SK-N-SH (cell line): ENCODE measurements at regions not wholly inside any gene's neighbourhood (a gene's known extent, or its start where the extent isn't known, plus 50 kb on each side); places are given as distances from the start of the nearest gene placed in this dataset.

ENCODE experiments used
- CTCF ChIA-PET: fragments of 300-600, 350-600 bp; formaldehyde crosslinking; extraction: SDS; loops from one replicate; lab custom pipeline; 2021; lab: Yijun Ruan, JAX
- POLR2A ChIA-PET: fragments of 350-600 bp; sonication (Branson Sonifier 250); formaldehyde crosslinking; extraction: SDS; loops from one replicate; lab custom pipeline; 2020; ENCODE audit warnings: antibody characterized with exemption, inconsistent platforms; lab: Yijun Ruan, JAX
- DNase-seq: peaks from one replicate; pipeline ENCODE4 v3.0.0; 2012
- H2AFZ ChIP-seq: fragments of 200-600 bp; sonication (generic); 2 replicates; pipeline ENCODE4 v1.8.1; 2016; ENCODE audit warnings: antibody characterized with exemption, mild to moderate bottlenecking, low read depth
- H3F3A ChIP-seq: fragments of 200-600 bp; sonication (generic); replicated peaks from 2 replicates; pipeline ENCODE3; 2016; ENCODE audit warnings: antibody characterized with exemption, mild to moderate bottlenecking; ENCODE audit not compliant: insufficient read depth
- H3K27ac ChIP-seq, 2 experiments: fragments of 200-500 bp in 1 of 2; fragments of 200-600 bp in 1 of 2; sonication (Bioruptor generic) in 1 of 2; sonication (generic), shearing (Covaris generic) in 1 of 2; 2 replicates each; pipeline versions ENCODE4 v1.5.1 to v1.6.1; 2014 to 2016; ENCODE audit warnings: low read depth in 2 of 2, inconsistent platforms in 1 of 2, low read length in 1 of 2, mild to moderate bottlenecking in 1 of 2, mixed read lengths in 1 of 2
- H3K27me3 ChIP-seq: fragments of 200-600 bp; sonication (generic), shearing (Covaris generic); 2 replicates; pipeline ENCODE4 v1.6.1; 2016; ENCODE audit warnings: mixed run types; ENCODE audit not compliant: insufficient read depth
- H3K36me3 ChIP-seq, 2 experiments: fragments of 200-500 bp in 1 of 2; fragments of 200-600 bp in 1 of 2; sonication (Bioruptor generic) in 1 of 2; sonication (generic) in 1 of 2; replicated peaks in 1 of 2; 2 replicates each; pipeline versions ENCODE3 to v1.5.1; 2014 to 2016; ENCODE audit warnings: low read length in 1 of 2, mild to moderate bottlenecking in 1 of 2; ENCODE audit not compliant: insufficient read depth in 2 of 2, control insufficient read depth in 1 of 2
- H3K4me1 ChIP-seq, 2 experiments: fragments of 200-500 bp in 1 of 2; fragments of 200-600 bp in 1 of 2; sonication (Bioruptor generic) in 1 of 2; sonication (generic), shearing (Covaris generic) in 1 of 2; 2 replicates each; pipeline versions ENCODE4 v1.5.1 to v1.6.1; 2014 to 2016; ENCODE audit warnings: low read depth in 1 of 2, low read length in 1 of 2, mixed run types in 1 of 2; ENCODE audit not compliant: insufficient read depth in 2 of 2, control insufficient read depth in 1 of 2
- H3K4me2 ChIP-seq: fragments of 200-600 bp; sonication (generic), shearing (Covaris generic); 2 replicates; pipeline ENCODE4 v1.6.1; 2017; ENCODE audit warnings: mixed run types
- H3K4me3 ChIP-seq, 2 experiments: fragments of 200-500 bp in 1 of 2; fragments of 200-600 bp in 1 of 2; sonication (Bioruptor generic) in 1 of 2; sonication (generic), shearing (Covaris generic) in 1 of 2; 2 replicates each; pipeline versions ENCODE4 v1.5.1 to v1.8.1; 2014 to 2016; ENCODE audit warnings: low read depth in 2 of 2, inconsistent platforms in 1 of 2, low read length in 1 of 2, mild to moderate bottlenecking in 1 of 2, mixed read lengths in 1 of 2, moderate library complexity in 1 of 2
- H3K79me2 ChIP-seq: fragments of 200-600 bp; sonication (generic); 2 replicates; pipeline ENCODE4 v1.8.1; 2017; ENCODE audit warnings: mild to moderate bottlenecking; ENCODE audit not compliant: insufficient read depth
- H3K9ac ChIP-seq: fragments of 200-600 bp; sonication (generic); 2 replicates; pipeline ENCODE4 v1.6.1; 2017; ENCODE audit warnings: mixed run types
- H3K9me2 ChIP-seq: fragments of 200-600 bp; sonication (generic); 2 replicates; pipeline ENCODE4 v1.6.1; 2017; ENCODE audit warnings: mixed run types
- H3K9me3 ChIP-seq: fragments of 200-600 bp; sonication (generic); 2 replicates; pipeline ENCODE4 v1.6.1; 2017; ENCODE audit warnings: mixed run types, mild to moderate bottlenecking, moderate library complexity
- H4K20me1 ChIP-seq: fragments of 200-600 bp; sonication (generic); 2 replicates; pipeline ENCODE4 v1.6.1; 2017; ENCODE audit warnings: mild to moderate bottlenecking, mixed run types; ENCODE audit not compliant: insufficient read depth
- CHD2 ChIP-seq: fragments of 150-350 bp; IDR thresholded peaks from 2 replicates; pipeline ENCODE4 v1.6.1; 2018; ENCODE audit warnings: low read length; ENCODE audit not compliant: partially characterized antibody
- EP300 ChIP-seq, 2 experiments: IDR thresholded peaks; 2 replicates each; pipeline versions ENCODE4 v1.4.0 to v1.6.1; 2012; ENCODE audit warnings: borderline replicate concordance in 1 of 2, low read depth in 1 of 2, low read length in 1 of 2
- EZH2phosphoT487 ChIP-seq: fragments of 200-600 bp; sonication (generic); IDR thresholded peaks from 2 replicates; pipeline ENCODE4 v1.6.1; 2017; ENCODE audit warnings: low read depth, mixed run types, mild to moderate bottlenecking, antibody characterized with exemption, moderate library complexity, borderline replicate concordance
- FOSL2 ChIP-seq: IDR thresholded peaks from 2 replicates; pipeline ENCODE4 v1.4.0; 2012; ENCODE audit warnings: low read depth, mild to moderate bottlenecking, moderate library complexity, borderline replicate concordance
- GATA2 ChIP-seq: sonication (generic); formaldehyde crosslinking; IDR thresholded peaks from 2 replicates; pipeline ENCODE4 v1.5.0; 2020; ENCODE audit warnings: mild to moderate bottlenecking, missing genetic modification reagents
- JUND ChIP-seq: IDR thresholded peaks from 2 replicates; pipeline ENCODE4 v1.4.0; 2012
- MAX ChIP-seq: IDR thresholded peaks from 2 replicates; pipeline ENCODE4 v1.4.0; 2012; ENCODE audit warnings: low read depth
- MEF2A ChIP-seq: IDR thresholded peaks from 2 replicates; pipeline ENCODE4 v1.4.0; 2012; ENCODE audit warnings: low read depth, borderline replicate concordance
- MXI1 ChIP-seq: IDR thresholded peaks from 2 replicates; pipeline ENCODE4 v1.6.1; 2012; ENCODE audit warnings: mild to moderate bottlenecking, low read depth, low read length, improper control_type of control experiment
- SMC3 ChIP-seq: IDR thresholded peaks from 2 replicates; pipeline ENCODE4 v1.6.1; 2012; ENCODE audit warnings: low read depth, low read length, improper control_type of control experiment
- TCF12 ChIP-seq: IDR thresholded peaks from 2 replicates; pipeline ENCODE4 v1.4.0; 2012
- TEAD4 ChIP-seq: IDR thresholded peaks from 2 replicates; pipeline ENCODE4 v1.4.0; 2012; ENCODE audit warnings: mild to moderate bottlenecking, borderline replicate concordance; ENCODE audit not compliant: insufficient read depth
- ZBTB33 ChIP-seq: IDR thresholded peaks from 2 replicates; pipeline ENCODE4 v1.4.0; 2012; ENCODE audit warnings: low read depth, borderline replicate concordance
- WGBS: methylation state at CpG from one replicate; pipeline ENCODE4 v1.1.6; 2017; ENCODE audit warnings: low lambda C conversion rate; 5-methylcytosine and 5-hydroxymethylcytosine counted together
- TF ChIP-seq, protein P1 (sequence below): fragments of 200-600 bp; sonication (generic); IDR thresholded peaks from 2 replicates; pipeline ENCODE4 v1.6.1; 2017; ENCODE audit warnings: antibody characterized with exemption, mild to moderate bottlenecking, moderate library complexity
- TF ChIP-seq, protein P2 (sequence below): IDR thresholded peaks from 2 replicates; pipeline ENCODE4 v1.6.1; 2012; ENCODE audit warnings: mild to moderate bottlenecking, low read depth, low read length, moderate library complexity

GRCh38 chr1:101154547-101154946 lies 82.3 kb upstream of the S1PR1 start:
- Histone ChIP-seq H2AFZ (no peak overlapping the region), H3K9me3 (no peaks in the 10 kb centered on the region), H3K9me2 (no peaks in the 10 kb centered on the region), H3F3A (no peaks in the 10 kb centered on the region), H3K9ac (no peak overlapping the region), H3K4me2 (no peak overlapping the region), H3K27me3 (no peaks in the 10 kb centered on the region), H3K4me1 (no peaks in the 10 kb centered on the region; a peak in 1 of 4 replicates), H3K79me2 (no peaks in the 10 kb centered on the region), H3K27ac (no peak overlapping the region), H3K4me3 (no peak overlapping the region), H3K36me3 (no peaks in the 10 kb centered on the region), H4K20me1 (no peaks in the 10 kb centered on the region)
- TF ChIP-seq, protein P1, sequence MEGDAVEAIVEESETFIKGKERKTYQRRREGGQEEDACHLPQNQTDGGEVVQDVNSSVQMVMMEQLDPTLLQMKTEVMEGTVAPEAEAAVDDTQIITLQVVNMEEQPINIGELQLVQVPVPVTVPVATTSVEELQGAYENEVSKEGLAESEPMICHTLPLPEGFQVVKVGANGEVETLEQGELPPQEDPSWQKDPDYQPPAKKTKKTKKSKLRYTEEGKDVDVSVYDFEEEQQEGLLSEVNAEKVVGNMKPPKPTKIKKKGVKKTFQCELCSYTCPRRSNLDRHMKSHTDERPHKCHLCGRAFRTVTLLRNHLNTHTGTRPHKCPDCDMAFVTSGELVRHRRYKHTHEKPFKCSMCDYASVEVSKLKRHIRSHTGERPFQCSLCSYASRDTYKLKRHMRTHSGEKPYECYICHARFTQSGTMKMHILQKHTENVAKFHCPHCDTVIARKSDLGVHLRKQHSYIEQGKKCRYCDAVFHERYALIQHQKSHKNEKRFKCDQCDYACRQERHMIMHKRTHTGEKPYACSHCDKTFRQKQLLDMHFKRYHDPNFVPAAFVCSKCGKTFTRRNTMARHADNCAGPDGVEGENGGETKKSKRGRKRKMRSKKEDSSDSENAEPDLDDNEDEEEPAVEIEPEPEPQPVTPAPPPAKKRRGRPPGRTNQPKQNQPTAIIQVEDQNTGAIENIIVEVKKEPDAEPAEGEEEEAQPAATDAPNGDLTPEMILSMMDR, result no peak
- ChIA-PET POLR2A (no interaction called here), CTCF (interaction anchor here (0.7 to 1.0 kb wide), 2 partner anchors 10 to 18 kb away, joined by 3 read pairs; no protein-coding TSS in a partner anchor)
- no peak for DNase-seq
- 77% methylated on average over 1 of the region's 1 CpG for WGBS

DNA sequence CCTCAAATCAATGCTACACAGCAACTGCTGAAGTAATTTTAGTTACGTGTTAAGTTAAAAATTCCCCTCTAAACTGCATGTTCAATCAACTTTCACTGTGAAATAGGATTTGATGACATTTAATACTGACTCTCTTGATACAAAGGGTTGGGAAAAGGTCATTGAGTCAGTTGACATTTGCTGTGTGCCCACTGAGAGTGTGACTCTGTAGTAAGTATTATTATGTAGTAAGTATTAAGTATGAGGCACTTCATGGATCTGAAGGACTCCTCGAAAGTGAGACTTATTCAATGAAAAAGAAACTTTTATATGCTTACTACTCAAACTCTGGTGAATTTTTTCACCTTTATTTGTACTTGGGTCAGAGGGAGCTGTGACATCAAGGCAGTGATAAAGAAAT lies 83.1 kb upstream of the S1PR1 start:
- CTCF ChIA-PET, result interaction anchor here (0.7 kb wide), 1 partner anchor 9 kb away, joined by 3 read pairs; no protein-coding TSS in a partner anchor
- Histone ChIP-seq H3K9me2 (no peaks in the 10 kb centered on the region), H3K9me3 (no peaks in the 10 kb centered on the region), H2AFZ (no peak overlapping the region), H3K4me2 (no peak overlapping the region), H3K27me3 (no peaks in the 10 kb centered on the region), H3K9ac (no peak overlapping the region), H3K4me3 (no peak overlapping the region), H3F3A (no peaks in the 10 kb centered on the region), H3K27ac (no peak overlapping the region), H4K20me1 (no peaks in the 10 kb centered on the region), H3K36me3 (no peaks in the 10 kb centered on the region), H3K4me1 (peaks cover 0 to 6% of the 10 kb centered on the region in 2 experiments; a peak in 2 of 4 replicates), H3K79me2 (no peaks in the 10 kb centered on the region)
- POLR2A ChIA-PET, result no interaction called here
- no peak for TF ChIP-seq JUND
- no peak for TF ChIP-seq ZBTB33
- TF ChIP-seq FOSL2, result no peak
- no peak for DNase-seq
- WGBS, result 61% methylated on average over 2 of the region's 2 CpGs

DNA sequence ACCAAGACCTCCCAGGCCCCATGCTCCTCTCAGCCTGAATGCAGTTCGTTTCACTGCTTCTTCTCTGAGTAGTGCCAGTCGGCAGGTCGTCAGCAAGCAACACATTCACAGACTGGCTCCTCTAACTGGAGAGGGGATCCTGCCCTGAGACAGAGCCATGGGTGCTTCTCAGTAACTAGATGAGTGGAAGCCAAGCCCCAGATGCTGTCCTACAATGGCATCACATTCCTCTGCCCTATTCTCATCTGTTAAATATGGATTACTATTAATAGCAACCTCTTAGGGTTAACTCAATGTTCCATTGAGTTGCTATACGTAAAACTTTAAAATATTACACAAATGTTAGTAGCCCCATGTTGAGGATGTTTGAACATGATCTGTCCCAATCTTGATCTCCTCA lies 84.2 kb upstream of the S1PR1 start:
- DNase-seq, result no peak
- Histone ChIP-seq H3K9me3 (no peaks in the 10 kb centered on the region), H3K4me3 (no peak overlapping the region), H3F3A (no peaks in the 10 kb centered on the region), H3K79me2 (no peaks in the 10 kb centered on the region), H3K36me3 (no peaks in the 10 kb centered on the region), H3K27ac (no peak overlapping the region), H4K20me1 (no peaks in the 10 kb centered on the region), H3K4me1 (peaks cover 0 to 10% of the 10 kb centered on the region in 2 experiments; a peak in 2 of 4 replicates), H3K27me3 (no peaks in the 10 kb centered on the region), H3K4me2 (no peak overlapping the region), H2AFZ (no peak overlapping the region), H3K9me2 (no peaks in the 10 kb centered on the region), H3K9ac (no peak overlapping the region)
- WGBS, result 74% methylated on average over 4 of the region's 4 CpGs
- CTCF ChIA-PET, result no interaction called here
- POLR2A ChIA-PET, result no interaction called here
- no peak for TF ChIP-seq TEAD4
- TF ChIP-seq MAX, result no peak
- no peak for TF ChIP-seq CHD2
- no peak for TF ChIP-seq TCF12
- TF ChIP-seq SMC3, result no peak
- no peak for TF ChIP-seq EP300 (IDR thresholded peaks at IDR 0.05; ENCODE audit: borderline replicate concordance in 1 of 2, low read depth in 1 of 2, low read length in 1 of 2)
- TF ChIP-seq, protein P2, sequence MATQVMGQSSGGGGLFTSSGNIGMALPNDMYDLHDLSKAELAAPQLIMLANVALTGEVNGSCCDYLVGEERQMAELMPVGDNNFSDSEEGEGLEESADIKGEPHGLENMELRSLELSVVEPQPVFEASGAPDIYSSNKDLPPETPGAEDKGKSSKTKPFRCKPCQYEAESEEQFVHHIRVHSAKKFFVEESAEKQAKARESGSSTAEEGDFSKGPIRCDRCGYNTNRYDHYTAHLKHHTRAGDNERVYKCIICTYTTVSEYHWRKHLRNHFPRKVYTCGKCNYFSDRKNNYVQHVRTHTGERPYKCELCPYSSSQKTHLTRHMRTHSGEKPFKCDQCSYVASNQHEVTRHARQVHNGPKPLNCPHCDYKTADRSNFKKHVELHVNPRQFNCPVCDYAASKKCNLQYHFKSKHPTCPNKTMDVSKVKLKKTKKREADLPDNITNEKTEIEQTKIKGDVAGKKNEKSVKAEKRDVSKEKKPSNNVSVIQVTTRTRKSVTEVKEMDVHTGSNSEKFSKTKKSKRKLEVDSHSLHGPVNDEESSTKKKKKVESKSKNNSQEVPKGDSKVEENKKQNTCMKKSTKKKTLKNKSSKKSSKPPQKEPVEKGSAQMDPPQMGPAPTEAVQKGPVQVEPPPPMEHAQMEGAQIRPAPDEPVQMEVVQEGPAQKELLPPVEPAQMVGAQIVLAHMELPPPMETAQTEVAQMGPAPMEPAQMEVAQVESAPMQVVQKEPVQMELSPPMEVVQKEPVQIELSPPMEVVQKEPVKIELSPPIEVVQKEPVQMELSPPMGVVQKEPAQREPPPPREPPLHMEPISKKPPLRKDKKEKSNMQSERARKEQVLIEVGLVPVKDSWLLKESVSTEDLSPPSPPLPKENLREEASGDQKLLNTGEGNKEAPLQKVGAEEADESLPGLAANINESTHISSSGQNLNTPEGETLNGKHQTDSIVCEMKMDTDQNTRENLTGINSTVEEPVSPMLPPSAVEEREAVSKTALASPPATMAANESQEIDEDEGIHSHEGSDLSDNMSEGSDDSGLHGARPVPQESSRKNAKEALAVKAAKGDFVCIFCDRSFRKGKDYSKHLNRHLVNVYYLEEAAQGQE, result no peak
- no peak for TF ChIP-seq EZH2phosphoT487
- no peak for TF ChIP-seq MEF2A
- no peak for TF ChIP-seq GATA2 (CRISPR knock-in tag)
- TF ChIP-seq MXI1, result no peak
